K562 (cell line): ENCODE measurements at regions not wholly inside any gene's neighbourhood (a gene's known extent, or its start where the extent isn't known, plus 50 kb on each side); places are given as distances from the start of the nearest gene placed in this dataset.

ENCODE experiments used
- ATAC-seq: fragments of 200-7000 bp; cut with Tn5 transposase; 3 replicates; pipeline ENCODE4 v1.9.1; 2020; ENCODE audit warnings: moderate library complexity
- BruUV-seq: library from RNA; stranded (reverse); fragments of 400-500 nt; replicated peaks from 2 replicates; lab custom pipeline; 2021; lab: Mats Ljungman, UMichigan
- CTCF ChIA-PET: fragments of 300-600 bp; formaldehyde crosslinking; extraction: SDS; loops from one replicate; lab custom pipeline; 2021; ENCODE audit warnings: low intra/inter-chr PET ratio; lab: Yijun Ruan, JAX
- POLR2A ChIA-PET: fragments of 300-600, 350-650 bp; sonication (Branson Sonifier 250); formaldehyde crosslinking; extraction: SDS; loops from one replicate; lab custom pipeline; 2021; ENCODE audit warnings: antibody characterized with exemption, inconsistent platforms; lab: Yijun Ruan, JAX
- DNase-seq, 4 experiments: peaks; one replicate each; pipeline versions ENCODE4 v3.0.0 to v3.0.0-alpha.2; 2011 to 2018; ENCODE audit warnings: low spot score in 3 of 4, mixed read lengths in 3 of 4; ENCODE audit errors: extremely low read depth in 1 of 4
- FAIRE-seq: peaks from 2 replicates; lab custom pipeline; 2011; peaks lifted over from hg19 to GRCh38; lab: Jason Lieb, UNC
- H2AFZ ChIP-seq: 2 replicates; pipeline ENCODE4 v1.6.0; 2011; ENCODE audit warnings: low read depth, low read length, control low read depth, inconsistent platforms
- H3K27ac ChIP-seq: fragments of 200-600 bp; 3 replicates; pipeline ENCODE4 v1.8.0; 2011; ENCODE audit warnings: low read depth, mild to moderate bottlenecking, control low read depth, inconsistent platforms, low read length, moderate library complexity, mixed read lengths; ENCODE audit errors: extremely low read depth
- H3K27me3 ChIP-seq, 2 experiments: fragments of 300-600 bp in 1 of 2; 2 replicates in 1 of 2; 3 replicates in 1 of 2; pipeline versions ENCODE4 v1.6.0 to v1.8.0; 2011; ENCODE audit warnings: inconsistent platforms in 2 of 2, low read length in 2 of 2, mild to moderate bottlenecking in 1 of 2, mixed read lengths in 1 of 2, moderate library complexity in 1 of 2; ENCODE audit not compliant: control insufficient read depth in 2 of 2, insufficient read depth in 2 of 2
- H3K36me3 ChIP-seq: fragments of 300-600 bp; 3 replicates; pipeline ENCODE4 v1.8.0; 2011; ENCODE audit warnings: mild to moderate bottlenecking, low read length, inconsistent platforms; ENCODE audit not compliant: control insufficient read depth, insufficient read depth
- H3K4me1 ChIP-seq, 2 experiments: fragments of 200-600 bp in 1 of 2; replicated peaks in 1 of 2; 2 replicates in 1 of 2; 3 replicates in 1 of 2; pipeline versions ENCODE4 v1.5.1 to v1.8.0; 2011; ENCODE audit warnings: inconsistent platforms in 2 of 2, low read length in 2 of 2, mild to moderate bottlenecking in 1 of 2, mixed read lengths in 1 of 2, moderate library complexity in 1 of 2; ENCODE audit not compliant: control insufficient read depth in 2 of 2, insufficient read depth in 2 of 2
- H3K4me2 ChIP-seq: 2 replicates; pipeline ENCODE4 v1.6.1; 2011; ENCODE audit warnings: low read length, control low read depth, inconsistent platforms, mixed read lengths; ENCODE audit not compliant: insufficient read depth
- H3K4me3 ChIP-seq: fragments of 200-600 bp; sonication (generic), shearing (Covaris generic); 2 replicates; pipeline ENCODE4 v1.5.1; 2016; ENCODE audit warnings: control low read depth, inconsistent platforms
- H3K79me2 ChIP-seq: fragments of 200-600 bp; 3 replicates; pipeline ENCODE4 v1.8.0; 2011; ENCODE audit warnings: low read length, inconsistent platforms; ENCODE audit not compliant: control insufficient read depth, insufficient read depth
- H3K9ac ChIP-seq, 2 experiments: 2 replicates each; pipeline versions ENCODE4 v1.6.0 to v1.6.1; 2011; ENCODE audit warnings: low read depth in 2 of 2, low read length in 2 of 2, control low read depth in 1 of 2, inconsistent platforms in 1 of 2, mild to moderate bottlenecking in 1 of 2, mixed read lengths in 1 of 2; ENCODE audit not compliant: insufficient read depth in 1 of 2
- H3K9me1 ChIP-seq: one replicate; pipeline ENCODE4 v1.6.0; 2011; ENCODE audit warnings: inconsistent platforms, mild to moderate bottlenecking, low read length, moderate library complexity; ENCODE audit not compliant: control insufficient read depth, insufficient read depth
- H3K9me3 ChIP-seq: replicated peaks from 2 replicates; pipeline ENCODE4 v1.5.1; 2011; ENCODE audit warnings: low read depth, low read length, inconsistent platforms; ENCODE audit not compliant: control insufficient read depth, insufficient read depth
- H4K20me1 ChIP-seq: replicated peaks from 2 replicates; pipeline ENCODE4 v1.6.1; 2011; ENCODE audit warnings: low read length, inconsistent platforms, mixed read lengths; ENCODE audit not compliant: control insufficient read depth, insufficient read depth
- FIP1L1 ChIP-seq: fragments of 200-400 bp; formaldehyde crosslinking; IDR thresholded peaks from 2 replicates; pipeline ENCODE4 v1.6.1; 2018; ENCODE audit warnings: mild to moderate bottlenecking, low read depth, low read length; ENCODE audit not compliant: poor library complexity, severe bottlenecking
- SIX5 ChIP-seq, 2 experiments: IDR thresholded peaks; 2 replicates each; pipeline ENCODE4 v1.6.1; 2011; ENCODE audit warnings: low read length in 2 of 2, borderline replicate concordance in 1 of 2, low read depth in 1 of 2, mild to moderate bottlenecking in 1 of 2, moderate library complexity in 1 of 2; ENCODE audit not compliant: insufficient read depth in 1 of 2
- ZKSCAN1 ChIP-seq: fragments of 150-350 bp; IDR thresholded peaks from 2 replicates; pipeline ENCODE4 v1.6.1; 2016; ENCODE audit warnings: low read depth, low read length
- ZNF253 ChIP-seq: fragments of 250-450 bp; sonication (Bioruptor Pico); conservative IDR thresholded peaks from 2 replicates; pipeline ENCODE4 v1.6.1; 2021; ENCODE audit warnings: mild to moderate bottlenecking
- ZNF282 ChIP-seq: sonication (generic); formaldehyde crosslinking; IDR thresholded peaks from 2 replicates; pipeline ENCODE4 v1.8.1; 2023; ENCODE audit warnings: missing genetic modification reagents
- ZNF384 ChIP-seq: IDR thresholded peaks from 2 replicates; pipeline ENCODE4 v1.6.1; 2012; ENCODE audit warnings: low read depth, low read length, improper control_type of control experiment
- WGBS: fragments of 100-300 bp; shearing (Covaris generic); methylation state at CpG from one replicate; pipeline ENCODE4 v1.1.6; 2016; ENCODE audit warnings: low coverage, mixed read lengths; ENCODE audit not compliant: insufficient coverage; ENCODE audit errors: missing lambda C conversion rate; 5-methylcytosine and 5-hydroxymethylcytosine counted together
- in situ Hi-C: fragments of 300-500 bp; cut with MboI; formaldehyde crosslinking; loops from 4 replicates; pipeline ENCODE4 v1.15.0; 2018; ENCODE audit warnings: inconsistent platforms, mixed read lengths
- intact Hi-C: fragments of 100-400 bp; cut with micrococcal nuclease; formaldehyde crosslinking; loops from 2 replicates; pipeline ENCODE4 v1.14.2; 2022

- ChIA-PET CTCF (no interaction called here), POLR2A (no interaction called here)
- no peak overlapping the region for H2AFZ ChIP-seq
- H3K4me2 ChIP-seq = no peak overlapping the region
- intact Hi-C loops = no loop called here
- H3K27ac ChIP-seq = no peak overlapping the region
- FAIRE-seq = no peak
- DNase-seq = no peak
- H3K9me3 ChIP-seq = no peaks in the 10 kb centered on the region
- H3K79me2 ChIP-seq = no peaks in the 10 kb centered on the region
- WGBS = 2% methylated on average over 14 of the region's 14 CpGs
- H3K4me3 ChIP-seq = no peak overlapping the region
- H4K20me1 ChIP-seq = no peaks in the 10 kb centered on the region
- no peaks in the 10 kb centered on the region; a peak in 1 of 5 replicates for H3K4me1 ChIP-seq
- in situ Hi-C loops = no loop called here
- BruUV-seq = no TSS peak
- H3K36me3 ChIP-seq = no peaks in the 10 kb centered on the region
- H3K9ac ChIP-seq = no peak overlapping the region
- H3K27me3 ChIP-seq = no peaks in the 10 kb centered on the region
- no peaks in the 10 kb centered on the region for H3K9me1 ChIP-seq
- TF ChIP-seq FIP1L1 = no peak
- no peak for ATAC-seq
Observed at GRCh38 chr10:37685741-37686683, 171.4 kb downstream of the ZNF248 start.

GRCh38 chr10:37684765-37685164, 172.6 kb downstream of the ZNF248 start:
- no peaks in the 10 kb centered on the region for H3K9me1 ChIP-seq
- no peaks in the 10 kb centered on the region for H3K27me3 ChIP-seq
- H4K20me1 ChIP-seq = no peaks in the 10 kb centered on the region
- in situ Hi-C loops = no loop called here
- no peaks in the 10 kb centered on the region for H3K79me2 ChIP-seq
- H3K27ac ChIP-seq = no peak overlapping the region
- intact Hi-C loops = no loop called here
- ATAC-seq = no peak
- no peak overlapping the region for H3K4me2 ChIP-seq
- ChIA-PET CTCF (no interaction called here), POLR2A (no interaction called here)
- H3K9ac ChIP-seq = no peak overlapping the region
- FAIRE-seq = no peak
- BruUV-seq = no TSS peak
- H3K36me3 ChIP-seq = no peaks in the 10 kb centered on the region
- WGBS = 2% methylated on average over 7 of the region's 8 CpGs
- no peak for DNase-seq
- TF ChIP-seq ZNF253 (CRISPR knock-in tag) (no peak), ZKSCAN1 (no peak), SIX5 (IDR thresholded peaks at IDR 0.05; ENCODE audit: borderline replicate concordance in 1 of 2, insufficient read depth in 1 of 2, low read depth in 1 of 2, low read length in 2 of 2) (no peak), ZNF282 (CRISPR knock-in tag) (no peak), ZNF384 (no peak)
- H2AFZ ChIP-seq = no peak overlapping the region
- H3K9me3 ChIP-seq = no peaks in the 10 kb centered on the region
- H3K4me3 ChIP-seq = no peak overlapping the region
- peaks cover 0 to 7% of the 10 kb centered on the region in 2 experiments; a peak in 2 of 5 replicates for H3K4me1 ChIP-seq
